PC-9 (cell line): ENCODE measurements at regions not wholly inside any gene's neighbourhood (a gene's known extent, or its start where the extent isn't known, plus 50 kb on each side); places are given as distances from the start of the nearest gene placed in this dataset.

Source experiments
- BruUV-seq: library from RNA; stranded (reverse); fragments of 400-500 nt; replicated peaks from 2 replicates; lab custom pipeline; 2021; lab: Mats Ljungman, UMichigan
- CTCF ChIA-PET: fragments of 300-600 bp; sonication (Branson Sonifier 250); formaldehyde crosslinking; loops from one replicate; lab custom pipeline; 2022; ENCODE audit warnings: antibody characterized with exemption; lab: Charles Lee
- POLR2A ChIA-PET: fragments of 300-600 bp; sonication (Branson Sonifier 250); formaldehyde crosslinking; loops from one replicate; lab custom pipeline; 2022; ENCODE audit warnings: antibody characterized with exemption; ENCODE audit not compliant: unreplicated experiment; lab: Charles Lee
- DNase-seq, 2 experiments: peaks; one replicate each; pipeline versions ENCODE4 v3.0.0 to v3.0.0-alpha.2; 2015 to 2022; ENCODE audit warnings: mixed read lengths in 1 of 2
- H2AFZ ChIP-seq: fragments of 200-600 bp; sonication (generic); 2 replicates; pipeline ENCODE4 v1.8.1; 2017; ENCODE audit warnings: antibody characterized with exemption
- H3F3A ChIP-seq: fragments of 200-600 bp; sonication (generic); 2 replicates; pipeline ENCODE4 v1.8.1; 2017; ENCODE audit warnings: antibody characterized with exemption, mild to moderate bottlenecking, low read depth; ENCODE audit not compliant: insufficient read depth
- H3K27ac ChIP-seq: fragments of 200-600 bp; sonication (generic); 2 replicates; pipeline ENCODE4 v1.6.1; 2016; ENCODE audit warnings: mixed run types
- H3K27me3 ChIP-seq: fragments of 200-600 bp; sonication (generic); 2 replicates; pipeline ENCODE4 v1.6.1; 2016; ENCODE audit warnings: low read depth, mixed run types; ENCODE audit not compliant: insufficient read depth
- H3K36me3 ChIP-seq: fragments of 200-600 bp; sonication (generic); 2 replicates; pipeline ENCODE4 v1.6.1; 2016; ENCODE audit warnings: low read depth, mixed run types
- H3K4me1 ChIP-seq: fragments of 200-600 bp; sonication (generic); replicated peaks from 2 replicates; pipeline ENCODE4 v1.6.1; 2016; ENCODE audit warnings: mixed run types; ENCODE audit not compliant: insufficient read depth
- H3K4me2 ChIP-seq: fragments of 200-600 bp; sonication (generic); 2 replicates; pipeline ENCODE4 v1.6.1; 2017; ENCODE audit warnings: mixed run types
- H3K4me3 ChIP-seq: fragments of 200-600 bp; sonication (generic); 2 replicates; pipeline ENCODE4 v1.6.1; 2016; ENCODE audit warnings: mixed run types
- H3K79me2 ChIP-seq: fragments of 200-600 bp; sonication (generic); 2 replicates; pipeline ENCODE4 v1.6.1; 2017; ENCODE audit warnings: low read depth, mixed run types
- H3K9me2 ChIP-seq: fragments of 200-600 bp; sonication (generic); 2 replicates; pipeline ENCODE4 v1.8.1; 2017; ENCODE audit warnings: mild to moderate bottlenecking; ENCODE audit not compliant: insufficient read depth
- H3K9me3 ChIP-seq: fragments of 200-600 bp; sonication (generic); 2 replicates; pipeline ENCODE4 v1.8.1; 2016; ENCODE audit warnings: low read depth; ENCODE audit not compliant: insufficient read depth
- H4K20me1 ChIP-seq: fragments of 200-600 bp; sonication (generic); 2 replicates; pipeline ENCODE4 v1.8.1; 2017; ENCODE audit not compliant: insufficient read depth
- CTCF ChIP-seq: fragments of 200-600 bp; sonication (generic); conservative IDR thresholded peaks from 2 replicates; pipeline ENCODE4 v1.6.1; 2017; ENCODE audit warnings: mixed run types, antibody characterized with exemption, mild to moderate bottlenecking, moderate library complexity
- EZH2 ChIP-seq: fragments of 200-600 bp; sonication (generic); IDR thresholded peaks from 2 replicates; pipeline ENCODE4 v1.8.0; 2017; ENCODE audit warnings: antibody characterized with exemption, low read depth
- intact Hi-C: fragments of 100-400 bp; cut with micrococcal nuclease; formaldehyde crosslinking; loops from one replicate; pipeline ENCODE4 v1.10.0; 2022; ENCODE audit not compliant: unreplicated experiment

- Histone ChIP-seq H3K4me2 (no peak overlapping the region), H3K36me3 (no peaks in the 10 kb centered on the region), H3K9me3 (no peaks in the 10 kb centered on the region), H3K27ac (no peak overlapping the region), H2AFZ (no peak overlapping the region), H3F3A (no peaks in the 10 kb centered on the region), H3K4me3 (no peak overlapping the region), H4K20me1 (no peaks in the 10 kb centered on the region), H3K9me2 (no peaks in the 10 kb centered on the region), H3K4me1 (no peaks in the 10 kb centered on the region), H3K27me3 (no peaks in the 10 kb centered on the region), H3K79me2 (no peaks in the 10 kb centered on the region)
- no peak for DNase-seq
- BruUV-seq, result no TSS peak
- ChIA-PET CTCF (no interaction called here), POLR2A (no interaction called here)
- intact Hi-C loops, result no loop called here
- no peak for TF ChIP-seq EZH2
- no peak for TF ChIP-seq CTCF
Measured at GRCh38 chr9:92185096-92185495, 69.9 kb upstream of the SPTLC1 start.

- H3F3A ChIP-seq, result no peaks in the 10 kb centered on the region
- BruUV-seq, result no TSS peak
- POLR2A ChIA-PET, result no interaction called here
- no peaks in the 10 kb centered on the region for H3K4me1 ChIP-seq
- intact Hi-C loops, result no loop called here
- H3K27ac ChIP-seq, result no peak overlapping the region
- H3K9me3 ChIP-seq, result no peaks in the 10 kb centered on the region
- H3K36me3 ChIP-seq, result no peaks in the 10 kb centered on the region
- no peak for TF ChIP-seq EZH2
- DNase-seq, result no peak
- H4K20me1 ChIP-seq, result no peaks in the 10 kb centered on the region
- no peak overlapping the region for H3K4me3 ChIP-seq
- H3K27me3 ChIP-seq, result no peaks in the 10 kb centered on the region
- H3K4me2 ChIP-seq, result no peak overlapping the region
- H2AFZ ChIP-seq, result no peak overlapping the region
- no peaks in the 10 kb centered on the region for H3K9me2 ChIP-seq
- no peaks in the 10 kb centered on the region for H3K79me2 ChIP-seq
- CTCF ChIA-PET, result no interaction called here
Measured at GRCh38 chr9:92184041-92184564, 68.9 kb upstream of the SPTLC1 start.

DNA sequence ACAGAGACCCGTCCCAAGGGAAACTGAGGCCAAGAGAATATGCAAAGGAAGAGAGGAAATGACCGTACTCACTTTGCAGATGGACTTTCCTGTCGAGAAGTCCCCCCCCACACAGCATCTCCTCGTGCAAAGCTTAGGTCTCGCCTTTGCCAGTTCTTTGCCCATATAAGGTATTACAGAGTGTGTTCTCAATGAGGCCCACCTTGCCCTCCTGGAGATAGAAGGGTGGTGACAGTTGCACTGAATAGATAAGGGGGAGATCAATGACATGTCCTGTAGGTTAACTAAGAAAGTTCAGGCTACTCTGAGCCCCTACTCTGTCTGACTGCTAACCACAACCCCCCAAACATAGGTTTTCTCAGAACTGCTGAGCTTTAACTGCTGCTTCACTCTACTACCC, 68.2 kb upstream of the SPTLC1 start:
- no peak for DNase-seq
- no peaks in the 10 kb centered on the region for H3K9me3 ChIP-seq
- H3K4me3 ChIP-seq, result no peak overlapping the region
- H2AFZ ChIP-seq, result no peak overlapping the region
- BruUV-seq, result no TSS peak
- no peaks in the 10 kb centered on the region for H4K20me1 ChIP-seq
- no peaks in the 10 kb centered on the region for H3F3A ChIP-seq
- H3K9me2 ChIP-seq, result no peaks in the 10 kb centered on the region
- no peak overlapping the region for H3K27ac ChIP-seq
- no peaks in the 10 kb centered on the region for H3K4me1 ChIP-seq
- CTCF ChIA-PET, result no interaction called here
- intact Hi-C loops, result no loop called here
- H3K4me2 ChIP-seq, result no peak overlapping the region
- no peaks in the 10 kb centered on the region for H3K79me2 ChIP-seq
- H3K36me3 ChIP-seq, result no peaks in the 10 kb centered on the region
- no peaks in the 10 kb centered on the region for H3K27me3 ChIP-seq
- POLR2A ChIA-PET, result no interaction called here
- TF ChIP-seq EZH2, result no peak

- Histone ChIP-seq H3K4me3 (no peak overlapping the region), H3K36me3 (no peaks in the 10 kb centered on the region), H3K27ac (no peak overlapping the region), H3K9me2 (no peaks in the 10 kb centered on the region), H3K79me2 (no peaks in the 10 kb centered on the region), H3F3A (no peaks in the 10 kb centered on the region), H3K4me1 (no peaks in the 10 kb centered on the region), H3K9me3 (no peaks in the 10 kb centered on the region), H3K27me3 (no peaks in the 10 kb centered on the region), H2AFZ (no peak overlapping the region), H4K20me1 (no peaks in the 10 kb centered on the region), H3K4me2 (no peak overlapping the region)
- DNase-seq, result no peak
- ChIA-PET POLR2A (no interaction called here), CTCF (no interaction called here)
- BruUV-seq, result no TSS peak
- intact Hi-C loops, result no loop called here
- TF ChIP-seq CTCF, result no peak
- no peak for TF ChIP-seq EZH2
Measured at GRCh38 chr9:92181296-92181695, 66.1 kb upstream of the SPTLC1 start.
